NCI-H146 treated with DMSO at 0.1 percent for 48 hours (cell line): ENCODE measurements at regions not wholly inside any gene's neighbourhood (a gene's known extent, or its start where the extent isn't known, plus 50 kb on each side); places are given as distances from the start of the nearest gene placed in this dataset.

Source experiments
- DNase-seq: peaks from one replicate; lab custom pipeline; 2025; ENCODE audit not compliant: unreplicated experiment; lab: John Stamatoyannopoulos, UW

- DNase-seq, result no peak
Measured at GRCh38 chr15:47517737-47518136, 199.6 kb upstream of the SEMA6D start.

- DNase-seq, result no peak
Measured at GRCh38 chr15:47523681-47524475, 193.4 kb upstream of the SEMA6D start.

GRCh38 chr15:47529241-47529640 lies 188.1 kb upstream of the SEMA6D start:
- DNase-seq, result no peak

- no peak for DNase-seq
Measured at GRCh38 chr15:47534673-47535072, 182.6 kb upstream of the SEMA6D start.

GRCh38 chr15:47541562-47541961 lies 175.7 kb upstream of the SEMA6D start:
- no peak for DNase-seq

- DNase-seq, result no peak
Measured at GRCh38 chr15:47542312-47542989, 174.9 kb upstream of the SEMA6D start.

- no peak for DNase-seq
Measured at GRCh38 chr15:47548231-47548630, 169.1 kb upstream of the SEMA6D start.

GRCh38 chr15:47548986-47549385 lies 168.3 kb upstream of the SEMA6D start:
- no peak for DNase-seq

- DNase-seq, result peak; percentile 53
Measured at GRCh38 chr15:47551079-47551478, 166.2 kb upstream of the SEMA6D start.

GRCh38 chr15:47551546-47551945 lies 165.8 kb upstream of the SEMA6D start:
- DNase-seq, result no peak

- DNase-seq, result no peak
Measured at GRCh38 chr15:47552978-47553608, 164.2 kb upstream of the SEMA6D start.

- DNase-seq, result no peak
Measured at GRCh38 chr15:47553947-47554346, 163.4 kb upstream of the SEMA6D start.

- DNase-seq, result no peak
Measured at GRCh38 chr15:47561102-47561501, 156.2 kb upstream of the SEMA6D start.

- DNase-seq, result no peak
Measured at GRCh38 chr15:47565949-47566348, 151.4 kb upstream of the SEMA6D start.

GRCh38 chr15:47566610-47567009 lies 150.7 kb upstream of the SEMA6D start:
- DNase-seq, result no peak

- no peak for DNase-seq
Measured at GRCh38 chr15:47568030-47568429, 149.3 kb upstream of the SEMA6D start.

- no peak for DNase-seq
Measured at GRCh38 chr15:47570044-47570443, 147.3 kb upstream of the SEMA6D start.

- no peak for DNase-seq
Measured at GRCh38 chr15:47570451-47570850, 146.9 kb upstream of the SEMA6D start.

- DNase-seq, result no peak
Measured at GRCh38 chr15:47570881-47571640, 146.2 kb upstream of the SEMA6D start.

GRCh38 chr15:47573673-47574072 lies 143.6 kb upstream of the SEMA6D start:
- DNase-seq, result no peak

GRCh38 chr15:47577000-47577399 lies 140.3 kb upstream of the SEMA6D start:
- DNase-seq, result no peak
